ENCODE measurements at regions not wholly inside any gene's neighbourhood (a gene's known extent, or its start where the extent isn't known, plus 50 kb on each side); places are given as distances from the start of the nearest gene placed in this dataset.

DNA sequence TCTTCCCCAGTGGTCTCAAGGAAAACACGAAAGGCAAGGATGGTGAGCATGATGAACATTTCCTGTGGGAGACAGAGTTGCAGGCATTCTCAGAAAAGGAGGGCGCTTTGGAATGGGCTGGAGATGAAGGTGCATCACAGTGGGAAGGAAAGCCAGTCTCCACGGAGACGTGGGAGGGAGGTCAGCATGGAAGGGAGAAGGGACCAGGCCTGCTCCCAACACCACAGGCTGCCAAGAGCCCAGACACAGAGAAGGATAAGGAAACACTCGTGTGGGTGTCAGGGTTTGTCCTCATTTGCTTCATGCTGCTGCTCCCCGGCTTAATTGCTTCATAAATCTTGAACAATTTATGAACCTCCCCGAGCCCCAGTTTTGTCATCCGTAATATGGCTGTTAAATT is 231.5 kb upstream of the ZNF32 start:
- H3K27ac ChIP-seq (ENCODE audit: low read length) = no peak overlapping the region
- intact Hi-C loops (cut with micrococcal nuclease; ENCODE audit: unreplicated experiment) (no loop called here), in situ Hi-C loops (cut with HindIII; ENCODE audit: low pct_unique_long_range_greater_than_20kb, low sequenced_read_pairs) (no loop called here)
- H3K27me3 ChIP-seq (ENCODE audit: control insufficient read depth, insufficient read depth, low read length) = peaks cover 8% of the 10 kb centered on the region; the same call in 1 of the 2 replicates
- CTCF ChIA-PET = no interaction called here
- no peak overlapping the region for H3K4me3 ChIP-seq (ENCODE audit: low read depth in 2 of 2, low read length in 2 of 2)
- BruUV-seq (replicated peaks) = no TSS peak
- H3K36me3 ChIP-seq (ENCODE audit: control insufficient read depth, insufficient read depth, low read length) = no peaks in the 10 kb centered on the region
- DNase-seq (ENCODE audit: low read depth, low spot score) (no peak), ATAC-seq (no peak)
- no peaks in the 10 kb centered on the region for H3K9me3 ChIP-seq (ENCODE audit: control insufficient read depth, insufficient read depth, low read depth, low read length)
- POLR2A ChIA-PET = no interaction called here
- no peaks in the 10 kb centered on the region for H3K4me1 ChIP-seq (ENCODE audit: control insufficient read depth, insufficient read depth, low read length)
- TF ChIP-seq, protein P1, sequence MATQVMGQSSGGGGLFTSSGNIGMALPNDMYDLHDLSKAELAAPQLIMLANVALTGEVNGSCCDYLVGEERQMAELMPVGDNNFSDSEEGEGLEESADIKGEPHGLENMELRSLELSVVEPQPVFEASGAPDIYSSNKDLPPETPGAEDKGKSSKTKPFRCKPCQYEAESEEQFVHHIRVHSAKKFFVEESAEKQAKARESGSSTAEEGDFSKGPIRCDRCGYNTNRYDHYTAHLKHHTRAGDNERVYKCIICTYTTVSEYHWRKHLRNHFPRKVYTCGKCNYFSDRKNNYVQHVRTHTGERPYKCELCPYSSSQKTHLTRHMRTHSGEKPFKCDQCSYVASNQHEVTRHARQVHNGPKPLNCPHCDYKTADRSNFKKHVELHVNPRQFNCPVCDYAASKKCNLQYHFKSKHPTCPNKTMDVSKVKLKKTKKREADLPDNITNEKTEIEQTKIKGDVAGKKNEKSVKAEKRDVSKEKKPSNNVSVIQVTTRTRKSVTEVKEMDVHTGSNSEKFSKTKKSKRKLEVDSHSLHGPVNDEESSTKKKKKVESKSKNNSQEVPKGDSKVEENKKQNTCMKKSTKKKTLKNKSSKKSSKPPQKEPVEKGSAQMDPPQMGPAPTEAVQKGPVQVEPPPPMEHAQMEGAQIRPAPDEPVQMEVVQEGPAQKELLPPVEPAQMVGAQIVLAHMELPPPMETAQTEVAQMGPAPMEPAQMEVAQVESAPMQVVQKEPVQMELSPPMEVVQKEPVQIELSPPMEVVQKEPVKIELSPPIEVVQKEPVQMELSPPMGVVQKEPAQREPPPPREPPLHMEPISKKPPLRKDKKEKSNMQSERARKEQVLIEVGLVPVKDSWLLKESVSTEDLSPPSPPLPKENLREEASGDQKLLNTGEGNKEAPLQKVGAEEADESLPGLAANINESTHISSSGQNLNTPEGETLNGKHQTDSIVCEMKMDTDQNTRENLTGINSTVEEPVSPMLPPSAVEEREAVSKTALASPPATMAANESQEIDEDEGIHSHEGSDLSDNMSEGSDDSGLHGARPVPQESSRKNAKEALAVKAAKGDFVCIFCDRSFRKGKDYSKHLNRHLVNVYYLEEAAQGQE (IDR thresholded peaks at IDR 0.05; ENCODE audit: insufficient read depth in 1 of 2, low read depth in 2 of 2, low read length in 1 of 2) = no peak
- TF ChIP-seq, protein P2, sequence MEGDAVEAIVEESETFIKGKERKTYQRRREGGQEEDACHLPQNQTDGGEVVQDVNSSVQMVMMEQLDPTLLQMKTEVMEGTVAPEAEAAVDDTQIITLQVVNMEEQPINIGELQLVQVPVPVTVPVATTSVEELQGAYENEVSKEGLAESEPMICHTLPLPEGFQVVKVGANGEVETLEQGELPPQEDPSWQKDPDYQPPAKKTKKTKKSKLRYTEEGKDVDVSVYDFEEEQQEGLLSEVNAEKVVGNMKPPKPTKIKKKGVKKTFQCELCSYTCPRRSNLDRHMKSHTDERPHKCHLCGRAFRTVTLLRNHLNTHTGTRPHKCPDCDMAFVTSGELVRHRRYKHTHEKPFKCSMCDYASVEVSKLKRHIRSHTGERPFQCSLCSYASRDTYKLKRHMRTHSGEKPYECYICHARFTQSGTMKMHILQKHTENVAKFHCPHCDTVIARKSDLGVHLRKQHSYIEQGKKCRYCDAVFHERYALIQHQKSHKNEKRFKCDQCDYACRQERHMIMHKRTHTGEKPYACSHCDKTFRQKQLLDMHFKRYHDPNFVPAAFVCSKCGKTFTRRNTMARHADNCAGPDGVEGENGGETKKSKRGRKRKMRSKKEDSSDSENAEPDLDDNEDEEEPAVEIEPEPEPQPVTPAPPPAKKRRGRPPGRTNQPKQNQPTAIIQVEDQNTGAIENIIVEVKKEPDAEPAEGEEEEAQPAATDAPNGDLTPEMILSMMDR (IDR thresholded peaks at IDR 0.05) = no peak
- no peak for TF ChIP-seq POLR2AphosphoS5 (IDR thresholded peaks at IDR 0.05; ENCODE audit: low read depth, low read length)
- no peak for TF ChIP-seq TCF7L2 (IDR thresholded peaks at IDR 0.05; ENCODE audit: low read depth, low read length)
- no peak for TF ChIP-seq SIN3A (IDR thresholded peaks at IDR 0.05; ENCODE audit: borderline replicate concordance, insufficient read depth, low read depth, low read length)

DNA sequence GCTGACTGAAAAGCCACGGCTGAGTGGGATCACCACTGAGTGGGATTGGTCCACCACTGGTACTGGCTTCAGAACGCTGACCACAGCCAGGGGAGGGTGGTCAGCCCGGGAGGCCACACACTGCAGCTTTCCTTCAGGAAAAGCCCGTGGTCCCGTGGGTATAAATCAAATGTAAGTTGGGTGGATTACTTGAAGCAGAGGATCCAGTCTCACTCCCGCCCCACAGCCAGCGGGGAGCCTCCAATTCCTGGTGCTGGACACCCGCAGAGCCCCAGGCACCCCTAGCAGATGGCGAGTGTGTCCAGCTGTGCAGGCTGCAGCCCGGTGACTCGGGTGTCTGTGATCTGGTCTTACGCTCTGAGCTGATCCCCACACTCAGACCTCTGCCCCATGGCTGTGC is 231.1 kb upstream of the ZNF32 start:
- TF ChIP-seq, protein P1 (IDR thresholded peaks at IDR 0.05; ENCODE audit: insufficient read depth in 1 of 2, low read depth in 2 of 2, low read length in 1 of 2) = no peak
- POLR2A ChIA-PET = no interaction called here
- in situ Hi-C loops (cut with HindIII; ENCODE audit: low pct_unique_long_range_greater_than_20kb, low sequenced_read_pairs) = no loop called here

More for the DNA sequence above, 231.1 kb upstream of the ZNF32 start:
- Histone ChIP-seq H3K36me3 (ENCODE audit: control insufficient read depth, insufficient read depth, low read length) (no peaks in the 10 kb centered on the region), H3K9me3 (ENCODE audit: control insufficient read depth, insufficient read depth, low read depth, low read length) (no peaks in the 10 kb centered on the region), H3K27ac (ENCODE audit: low read length) (no peak overlapping the region), H3K27me3 (ENCODE audit: control insufficient read depth, insufficient read depth, low read length) (peaks cover 8% of the 10 kb centered on the region; the same call in 1 of the 2 replicates), H3K4me1 (ENCODE audit: control insufficient read depth, insufficient read depth, low read length) (no peaks in the 10 kb centered on the region), H3K4me3 (ENCODE audit: low read depth in 2 of 2, low read length in 2 of 2) (no peak overlapping the region)
- intact Hi-C loops (cut with micrococcal nuclease; ENCODE audit: unreplicated experiment) = no loop called here
- DNase-seq (ENCODE audit: low read depth, low spot score) (no peak), ATAC-seq (no peak)
- BruUV-seq (replicated peaks) = no TSS peak
- CTCF ChIA-PET = no interaction called here
